Brain microvascular endothelial cell (primary cell): ENCODE measurements at regions not wholly inside any gene's neighbourhood (a gene's known extent, or its start where the extent isn't known, plus 50 kb on each side); places are given as distances from the start of the nearest gene placed in this dataset.

ENCODE experiments used
- DNase-seq: peaks from one replicate; pipeline ENCODE4 v3.0.0-alpha.2; 2020
- H3K27ac ChIP-seq: fragments of 250-450 bp; sonication (Bioruptor Pico); 2 replicates; pipeline ENCODE4 v1.5.1; 2020; ENCODE audit warnings: mild to moderate bottlenecking, moderate library complexity
- H3K27me3 ChIP-seq: fragments of 250-450 bp; sonication (Bioruptor Pico); replicated peaks from 2 replicates; pipeline ENCODE4 v1.5.1; 2020; ENCODE audit warnings: mild to moderate bottlenecking
- H3K36me3 ChIP-seq: fragments of 250-450 bp; sonication (Bioruptor Pico); replicated peaks from 2 replicates; pipeline ENCODE4 v1.5.1; 2020; ENCODE audit warnings: mild to moderate bottlenecking
- H3K4me3 ChIP-seq: 2 replicates; pipeline ENCODE4 v1.5.1; 2011; ENCODE audit warnings: low read depth, mild to moderate bottlenecking, control low read depth, low read length, moderate library complexity
- CTCF ChIP-seq: IDR thresholded peaks from 2 replicates; pipeline ENCODE4 v1.5.1; 2011; ENCODE audit warnings: low read depth, mild to moderate bottlenecking, moderate library complexity, low read length, control low read depth, inconsistent platforms; ENCODE audit errors: missing control alignments
- in situ Hi-C: cut with HindIII; loops from 2 replicates; pipeline ENCODE4 v1.10.0; 2017; ENCODE audit warnings: low sequenced_read_pairs, low pct_ligation_motif_present

- no peaks in the 10 kb centered on the region for H3K36me3 ChIP-seq
- in situ Hi-C loops, result no loop called here
- H3K27me3 ChIP-seq, result no peaks in the 10 kb centered on the region
- DNase-seq, result no peak
- H3K27ac ChIP-seq, result no peak overlapping the region
- H3K4me3 ChIP-seq, result no peak overlapping the region
- TF ChIP-seq CTCF, result no peak
Observed at GRCh38 chr2:238560234-238560633, 133.5 kb downstream of the ASB1 start.

DNA sequence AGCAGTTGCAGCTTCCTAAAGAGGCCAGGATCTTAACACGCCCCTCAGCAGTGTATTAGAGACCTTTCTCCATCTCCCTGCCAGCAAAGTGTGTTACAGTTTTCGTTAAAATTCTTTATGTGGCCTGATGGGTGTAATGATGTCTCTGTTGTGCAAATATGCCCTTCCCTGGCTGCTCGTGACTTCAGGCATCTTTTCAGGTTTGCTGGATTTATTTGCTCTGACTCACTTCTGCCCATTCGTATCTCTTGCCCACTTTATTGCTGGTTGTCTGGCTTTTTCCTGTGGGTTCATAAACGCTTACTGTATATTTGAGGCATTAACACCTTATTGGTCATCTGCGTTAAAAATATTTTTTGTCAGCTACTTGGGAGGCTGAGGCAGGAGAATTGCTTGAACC is 134.5 kb downstream of the ASB1 start:
- Histone ChIP-seq H3K27ac (no peak overlapping the region), H3K27me3 (no peaks in the 10 kb centered on the region), H3K4me3 (no peak overlapping the region), H3K36me3 (no peaks in the 10 kb centered on the region)
- DNase-seq, result no peak
- in situ Hi-C loops, result no loop called here
- TF ChIP-seq CTCF, result no peak

DNA sequence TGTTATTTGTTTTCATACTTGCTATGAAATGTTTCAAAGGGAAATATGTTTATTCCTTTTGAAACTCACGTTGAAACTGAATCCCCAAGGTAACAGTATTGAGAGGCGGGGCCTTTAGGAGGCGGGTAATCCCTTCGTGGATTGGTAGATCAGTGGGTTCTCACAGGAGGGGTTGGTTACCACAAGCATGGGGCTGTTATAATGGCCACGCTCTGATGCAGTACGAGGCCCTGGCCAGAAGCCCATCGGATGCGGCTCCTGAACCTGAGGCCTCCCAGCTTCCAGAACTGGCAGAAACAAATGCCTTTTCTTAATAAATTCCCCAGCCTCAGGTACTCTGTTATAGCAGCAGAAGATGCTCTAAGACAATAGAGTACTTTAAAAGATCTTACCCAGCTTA is 135.7 kb downstream of the ASB1 start:
- DNase-seq, result no peak
- no peaks in the 10 kb centered on the region for H3K27me3 ChIP-seq
- no peak overlapping the region for H3K4me3 ChIP-seq
- TF ChIP-seq CTCF, result no peak
- no peak overlapping the region for H3K27ac ChIP-seq
- H3K36me3 ChIP-seq, result no peaks in the 10 kb centered on the region
- in situ Hi-C loops, result no loop called here

- in situ Hi-C loops, result no loop called here
- H3K27me3 ChIP-seq, result no peaks in the 10 kb centered on the region
- TF ChIP-seq CTCF, result no peak
- H3K4me3 ChIP-seq, result no peak overlapping the region
- no peak for DNase-seq
- H3K36me3 ChIP-seq, result no peaks in the 10 kb centered on the region
- H3K27ac ChIP-seq, result no peak overlapping the region
Observed at GRCh38 chr2:238563551-238563950, 136.8 kb downstream of the ASB1 start.

- H3K4me3 ChIP-seq, result no peak overlapping the region
- in situ Hi-C loops, result no loop called here
- TF ChIP-seq CTCF, result no peak
- H3K27me3 ChIP-seq, result no peaks in the 10 kb centered on the region
- H3K36me3 ChIP-seq, result no peaks in the 10 kb centered on the region
- H3K27ac ChIP-seq, result no peak overlapping the region
- DNase-seq, result no peak
Observed at GRCh38 chr2:238564286-238564920, 137.7 kb downstream of the ASB1 start.

GRCh38 chr2:238565031-238565430 is 138.3 kb downstream of the ASB1 start:
- H3K36me3 ChIP-seq, result no peaks in the 10 kb centered on the region
- TF ChIP-seq CTCF, result no peak
- no peak overlapping the region for H3K4me3 ChIP-seq
- in situ Hi-C loops, result no loop called here
- H3K27ac ChIP-seq, result no peak overlapping the region
- no peak for DNase-seq
- H3K27me3 ChIP-seq, result no peaks in the 10 kb centered on the region
